COR-L47 (cell line): ENCODE measurements at regions not wholly inside any gene's neighbourhood (a gene's known extent, or its start where the extent isn't known, plus 50 kb on each side); places are given as distances from the start of the nearest gene placed in this dataset.

Source experiments
- DNase-seq: peaks from one replicate; lab custom pipeline; 2025; lab: John Stamatoyannopoulos, UW

DNA sequence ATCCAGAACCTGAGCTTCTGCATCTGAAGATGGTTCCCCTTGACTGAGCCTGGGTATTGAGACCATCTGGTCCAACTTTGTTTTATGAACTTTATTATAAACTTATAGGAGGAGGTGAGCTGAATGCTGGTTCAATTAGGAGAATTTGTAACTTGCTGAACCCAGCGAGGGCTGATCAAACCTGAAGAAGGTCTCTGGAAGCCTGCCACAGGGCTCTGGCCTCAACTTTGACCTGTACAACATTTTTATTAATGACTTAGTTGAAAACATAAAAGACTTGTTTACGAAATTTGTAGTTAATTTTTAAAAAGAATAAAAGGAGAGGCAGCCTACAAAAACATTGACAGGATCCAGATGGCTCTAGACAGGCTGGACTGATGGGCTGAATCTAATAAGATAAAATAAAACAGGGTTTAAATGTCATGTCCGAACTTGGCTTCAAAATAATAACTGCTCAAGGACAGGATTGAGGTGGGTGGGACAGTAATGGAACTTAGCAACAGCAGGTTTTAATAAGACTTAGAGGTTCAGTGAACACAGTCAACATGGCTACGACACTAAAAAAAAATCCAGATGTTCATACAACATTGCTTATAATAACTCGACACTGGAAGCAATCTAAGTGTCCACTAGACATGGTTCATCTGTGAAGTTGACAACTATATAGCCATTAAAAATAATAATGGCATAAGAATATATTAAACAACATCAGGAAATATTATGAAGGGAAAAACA, 53.4 kb upstream of the GJB5 start:
- DNase-seq = no peak
